ENCODE measurements at regions not wholly inside any gene's neighbourhood (a gene's known extent, or its start where the extent isn't known, plus 50 kb on each side); places are given as distances from the start of the nearest gene placed in this dataset.

DNA sequence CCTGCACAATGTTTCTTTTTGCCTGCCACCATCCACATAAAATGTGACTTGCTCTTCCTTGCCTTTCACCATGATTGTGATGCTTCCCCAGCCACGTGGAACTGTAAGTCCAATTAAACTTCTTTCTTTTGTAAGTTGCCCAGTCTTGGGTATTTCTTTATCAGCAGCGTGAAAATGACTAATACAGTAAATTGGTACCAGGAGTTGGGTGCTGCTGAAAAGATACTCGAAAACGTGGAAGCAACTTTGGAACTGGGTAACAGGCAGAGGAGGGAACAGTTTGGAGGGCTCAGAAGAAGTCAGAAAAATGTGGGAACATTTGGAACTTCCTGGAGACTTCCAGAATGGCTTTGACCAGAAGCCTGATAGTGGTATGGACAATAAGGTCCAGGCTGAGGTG is 425.3 kb downstream of the GPATCH2 start:
- Histone ChIP-seq H3K4me1 (ENCODE audit: control insufficient read depth, extremely low read depth, insufficient read depth, low read length) (no peaks in the 10 kb centered on the region), H3K9ac (ENCODE audit: insufficient read depth, low read length) (no peak overlapping the region), H3K36me3 (ENCODE audit: control insufficient read depth, insufficient read depth, low read length) (no peaks in the 10 kb centered on the region), H3K79me2 (ENCODE audit: control insufficient read depth, insufficient read depth, low read length) (no peaks in the 10 kb centered on the region), H3K4me3 (replicated peaks in 1 of 4; ENCODE audit: control extremely low read depth in 1 of 4, insufficient read depth in 1 of 4, low read depth in 3 of 4, low read length in 4 of 4) (no peak overlapping the region), H3K27ac (ENCODE audit: insufficient read depth, low read length) (no peak overlapping the region), H2AFZ (ENCODE audit: low read length) (no peak overlapping the region), H3K4me2 (ENCODE audit: extremely low read depth, insufficient read depth, low read length) (no peak overlapping the region), H4K20me1 (ENCODE audit: control insufficient read depth, extremely low read depth, insufficient read depth, low read length) (no peaks in the 10 kb centered on the region), H3K27me3 (ENCODE audit: control insufficient read depth, insufficient read depth, low read length) (no peaks in the 10 kb centered on the region), H3K9me3 (ENCODE audit: control insufficient read depth, insufficient read depth, low read depth, low read length) (no peaks in the 10 kb centered on the region)
- no peak for DNase-seq (ENCODE audit: low read depth in 2 of 2)
- no peak for TF ChIP-seq EZH2 (IDR thresholded peaks at IDR 0.05; ENCODE audit: low read length, missing control alignments)
- TF ChIP-seq, protein P1, sequence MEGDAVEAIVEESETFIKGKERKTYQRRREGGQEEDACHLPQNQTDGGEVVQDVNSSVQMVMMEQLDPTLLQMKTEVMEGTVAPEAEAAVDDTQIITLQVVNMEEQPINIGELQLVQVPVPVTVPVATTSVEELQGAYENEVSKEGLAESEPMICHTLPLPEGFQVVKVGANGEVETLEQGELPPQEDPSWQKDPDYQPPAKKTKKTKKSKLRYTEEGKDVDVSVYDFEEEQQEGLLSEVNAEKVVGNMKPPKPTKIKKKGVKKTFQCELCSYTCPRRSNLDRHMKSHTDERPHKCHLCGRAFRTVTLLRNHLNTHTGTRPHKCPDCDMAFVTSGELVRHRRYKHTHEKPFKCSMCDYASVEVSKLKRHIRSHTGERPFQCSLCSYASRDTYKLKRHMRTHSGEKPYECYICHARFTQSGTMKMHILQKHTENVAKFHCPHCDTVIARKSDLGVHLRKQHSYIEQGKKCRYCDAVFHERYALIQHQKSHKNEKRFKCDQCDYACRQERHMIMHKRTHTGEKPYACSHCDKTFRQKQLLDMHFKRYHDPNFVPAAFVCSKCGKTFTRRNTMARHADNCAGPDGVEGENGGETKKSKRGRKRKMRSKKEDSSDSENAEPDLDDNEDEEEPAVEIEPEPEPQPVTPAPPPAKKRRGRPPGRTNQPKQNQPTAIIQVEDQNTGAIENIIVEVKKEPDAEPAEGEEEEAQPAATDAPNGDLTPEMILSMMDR (conservative IDR thresholded peaks at IDR 0.05 in 1 of 2, IDR thresholded peaks at IDR 0.05 in 1 of 2; ENCODE audit: low read depth in 1 of 2, low read length in 2 of 2), result no peak

- no peak overlapping the region for H2AFZ ChIP-seq (ENCODE audit: low read length)
- H3K4me2 ChIP-seq (ENCODE audit: extremely low read depth, insufficient read depth, low read length), result no peak overlapping the region
- H3K36me3 ChIP-seq (ENCODE audit: control insufficient read depth, insufficient read depth, low read length), result no peaks in the 10 kb centered on the region
- H3K27me3 ChIP-seq (ENCODE audit: control insufficient read depth, insufficient read depth, low read length), result no peaks in the 10 kb centered on the region
- H3K9me3 ChIP-seq (ENCODE audit: control insufficient read depth, insufficient read depth, low read depth, low read length), result no peaks in the 10 kb centered on the region
- no peaks in the 10 kb centered on the region for H3K4me1 ChIP-seq (ENCODE audit: control insufficient read depth, extremely low read depth, insufficient read depth, low read length)
- DNase-seq (ENCODE audit: low read depth in 2 of 2), result peak in 1 of 2 donors; percentile 2
- no peak overlapping the region for H3K4me3 ChIP-seq (replicated peaks in 1 of 4; ENCODE audit: control extremely low read depth in 1 of 4, insufficient read depth in 1 of 4, low read depth in 3 of 4, low read length in 4 of 4)
- TF ChIP-seq, protein P1 (conservative IDR thresholded peaks at IDR 0.05 in 1 of 2, IDR thresholded peaks at IDR 0.05 in 1 of 2; ENCODE audit: low read depth in 1 of 2, low read length in 2 of 2), result no peak
- no peak for TF ChIP-seq EZH2 (IDR thresholded peaks at IDR 0.05; ENCODE audit: low read length, missing control alignments)
- H4K20me1 ChIP-seq (ENCODE audit: control insufficient read depth, extremely low read depth, insufficient read depth, low read length), result no peaks in the 10 kb centered on the region
- H3K27ac ChIP-seq (ENCODE audit: insufficient read depth, low read length), result no peak overlapping the region
- H3K79me2 ChIP-seq (ENCODE audit: control insufficient read depth, insufficient read depth, low read length), result no peaks in the 10 kb centered on the region
- H3K9ac ChIP-seq (ENCODE audit: insufficient read depth, low read length), result no peak overlapping the region
Measured at GRCh38 chr1:217196616-217197015, 434.3 kb downstream of the GPATCH2 start.

- no peak overlapping the region for H3K4me2 ChIP-seq (ENCODE audit: extremely low read depth, insufficient read depth, low read length)
- no peak overlapping the region for H3K4me3 ChIP-seq (replicated peaks in 1 of 4; ENCODE audit: control extremely low read depth in 1 of 4, insufficient read depth in 1 of 4, low read depth in 3 of 4, low read length in 4 of 4)
- no peak overlapping the region for H3K27ac ChIP-seq (ENCODE audit: insufficient read depth, low read length)
- no peaks in the 10 kb centered on the region for H4K20me1 ChIP-seq (ENCODE audit: control insufficient read depth, extremely low read depth, insufficient read depth, low read length)
- H3K4me1 ChIP-seq (ENCODE audit: control insufficient read depth, extremely low read depth, insufficient read depth, low read length), result no peaks in the 10 kb centered on the region
- H3K9me3 ChIP-seq (ENCODE audit: control insufficient read depth, insufficient read depth, low read depth, low read length), result no peaks in the 10 kb centered on the region
- no peak overlapping the region for H2AFZ ChIP-seq (ENCODE audit: low read length)
- no peak for DNase-seq (ENCODE audit: low read depth in 2 of 2)
- TF ChIP-seq, protein P1 (conservative IDR thresholded peaks at IDR 0.05 in 1 of 2, IDR thresholded peaks at IDR 0.05 in 1 of 2; ENCODE audit: low read depth in 1 of 2, low read length in 2 of 2), result no peak
- no peak for TF ChIP-seq EZH2 (IDR thresholded peaks at IDR 0.05; ENCODE audit: low read length, missing control alignments)
- H3K9ac ChIP-seq (ENCODE audit: insufficient read depth, low read length), result no peak overlapping the region
- no peaks in the 10 kb centered on the region for H3K79me2 ChIP-seq (ENCODE audit: control insufficient read depth, insufficient read depth, low read length)
- no peaks in the 10 kb centered on the region for H3K27me3 ChIP-seq (ENCODE audit: control insufficient read depth, insufficient read depth, low read length)
- no peaks in the 10 kb centered on the region for H3K36me3 ChIP-seq (ENCODE audit: control insufficient read depth, insufficient read depth, low read length)
Measured at GRCh38 chr1:217193151-217193550, 437.7 kb downstream of the GPATCH2 start.

All from fibroblast of lung (primary cell).